ENCODE measurements at regions not wholly inside any gene's neighbourhood (a gene's known extent, or its start where the extent isn't known, plus 50 kb on each side); places are given as distances from the start of the nearest gene placed in this dataset.

DNA sequence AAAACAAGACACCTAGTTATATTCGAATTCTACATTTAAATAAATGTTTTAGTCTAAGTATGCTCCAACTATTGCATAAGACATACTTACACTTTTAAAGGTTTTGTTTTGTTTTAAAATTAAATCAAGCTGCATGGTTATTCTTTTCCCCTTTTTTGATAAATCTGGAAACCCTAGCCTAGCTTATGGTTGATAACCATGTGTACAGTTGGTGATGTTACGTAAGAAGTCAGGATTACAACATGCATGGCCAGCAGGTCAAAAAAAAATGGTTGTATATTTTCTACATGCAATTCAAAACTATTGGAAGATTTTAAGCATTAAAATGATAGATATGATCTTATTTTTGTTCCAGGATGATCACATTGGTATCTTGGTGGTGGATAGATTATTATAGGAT lies 1600.6 kb downstream of the PLA2G4A start:
- DNase-seq (ENCODE audit: low read depth in 4 of 4, low spot score in 3 of 4), result no peak

DNA sequence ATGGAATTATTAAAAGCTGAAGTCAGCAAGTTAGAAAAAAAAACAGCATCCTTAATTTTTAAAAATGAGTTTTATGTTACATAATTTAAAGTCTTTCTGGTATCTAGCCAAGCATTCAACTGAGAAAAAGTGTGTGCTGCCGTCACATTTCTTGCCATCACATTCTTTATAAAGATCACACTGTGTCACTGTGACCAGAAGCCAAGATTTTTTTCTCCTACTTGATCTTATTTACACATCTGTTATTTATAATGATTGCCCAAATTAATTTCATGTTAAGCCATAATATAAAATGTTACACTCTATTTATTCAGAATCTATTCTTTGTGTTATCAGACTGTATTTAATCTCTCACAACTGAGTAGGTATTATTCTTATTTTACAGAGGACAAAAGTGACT lies 1603.7 kb downstream of the PLA2G4A start:
- DNase-seq (ENCODE audit: low read depth in 4 of 4, low spot score in 3 of 4), result no peak

DNA sequence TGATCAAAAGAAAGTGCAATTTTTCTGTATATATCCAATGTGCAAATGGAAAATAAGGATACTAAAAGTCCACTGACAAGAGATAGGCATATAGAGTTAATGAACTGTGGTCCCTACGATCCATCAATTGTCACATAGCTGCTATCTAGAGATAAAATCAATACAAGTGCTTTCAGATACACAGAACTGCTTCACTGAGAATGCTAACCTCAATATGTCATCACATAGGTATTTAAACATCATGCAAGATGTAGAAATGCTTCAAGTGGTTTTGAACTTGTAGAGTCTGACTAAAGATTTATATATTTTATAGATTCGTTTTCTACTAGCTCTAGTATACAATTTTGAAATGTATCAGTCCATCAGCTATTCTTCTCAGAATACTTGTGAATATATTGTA lies 1604.7 kb downstream of the PLA2G4A start:
- no peak for DNase-seq (ENCODE audit: low read depth in 4 of 4, low spot score in 3 of 4)

DNA sequence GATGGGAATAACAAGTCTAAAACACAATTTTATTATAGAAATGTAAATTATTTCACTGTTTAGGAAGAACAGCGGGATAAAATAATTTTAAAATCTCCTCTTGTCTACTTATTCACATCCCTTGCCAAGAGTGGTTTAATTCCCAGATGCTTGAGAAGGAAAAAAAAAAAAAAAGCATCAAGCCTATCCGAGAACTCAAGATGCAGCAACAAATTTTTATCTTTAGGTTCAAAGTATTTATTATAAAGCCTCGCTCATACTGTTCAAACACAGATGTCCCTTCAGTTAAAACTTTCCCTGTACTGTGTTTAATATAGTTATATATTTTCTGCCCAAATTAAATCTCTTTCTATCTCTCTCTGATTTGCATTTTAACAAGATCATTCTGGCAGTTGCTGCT lies 1615.8 kb downstream of the PLA2G4A start:
- no peak for DNase-seq (ENCODE audit: low read depth in 4 of 4, low spot score in 3 of 4)

DNA sequence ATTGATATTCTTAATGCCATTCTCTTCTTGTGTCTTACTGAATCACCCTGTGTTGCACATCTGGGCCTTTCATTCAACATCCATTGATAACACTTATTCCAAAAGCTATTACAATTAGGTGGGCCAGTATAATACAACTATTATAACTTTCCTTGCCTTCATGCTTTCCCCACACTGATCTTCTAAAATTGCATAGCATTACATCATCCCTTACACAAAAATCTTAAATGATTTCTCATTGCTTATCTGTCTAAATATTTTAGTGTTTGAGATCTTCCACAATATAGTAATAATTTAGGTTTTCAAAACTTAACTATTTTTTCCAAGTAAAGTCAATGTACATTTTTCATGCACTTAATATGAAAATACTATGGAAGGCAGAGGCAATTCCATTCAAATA lies 1634.1 kb downstream of the PLA2G4A start:
- DNase-seq (ENCODE audit: low read depth in 4 of 4, low spot score in 3 of 4), result no peak

DNA sequence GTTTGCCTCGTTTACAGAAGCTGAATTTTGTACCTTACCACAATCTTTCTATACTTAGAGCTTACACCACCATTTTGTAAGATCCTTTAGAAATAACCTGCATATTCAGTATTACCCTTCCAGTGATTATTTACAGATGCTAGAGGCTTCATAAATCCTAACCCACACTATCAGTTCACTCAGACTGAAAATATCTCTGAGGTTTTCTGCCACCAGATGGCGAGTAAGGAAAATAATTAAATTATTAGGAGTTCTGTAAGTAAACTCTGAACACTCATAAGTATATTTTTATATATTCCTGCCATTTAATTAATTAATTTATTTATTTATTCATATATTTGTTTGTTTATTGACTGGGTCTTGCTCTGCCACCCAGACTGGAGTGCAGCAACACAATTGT lies 1635.2 kb downstream of the PLA2G4A start:
- no peak for DNase-seq (ENCODE audit: low read depth in 4 of 4, low spot score in 3 of 4)

DNA sequence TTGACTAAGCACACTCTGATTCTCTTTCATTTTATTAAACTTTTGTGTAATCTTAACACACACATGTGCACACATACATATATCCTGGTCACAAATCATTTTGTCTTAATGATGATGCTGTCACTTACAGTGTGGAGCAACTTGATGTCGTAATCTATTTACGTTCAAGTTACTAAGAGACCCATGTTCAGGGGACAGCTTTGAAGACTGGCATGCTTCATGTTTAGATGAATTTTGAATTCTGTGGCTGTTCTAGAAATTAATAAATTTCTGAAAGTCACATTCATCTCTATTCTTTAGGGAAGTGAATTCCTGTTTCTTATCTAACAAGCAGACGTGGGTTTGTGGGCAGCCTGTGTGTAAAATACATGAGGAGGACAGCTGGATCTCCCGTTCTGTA lies 1637.8 kb downstream of the PLA2G4A start:
- no peak for DNase-seq (ENCODE audit: low read depth in 4 of 4, low spot score in 3 of 4)

DNA sequence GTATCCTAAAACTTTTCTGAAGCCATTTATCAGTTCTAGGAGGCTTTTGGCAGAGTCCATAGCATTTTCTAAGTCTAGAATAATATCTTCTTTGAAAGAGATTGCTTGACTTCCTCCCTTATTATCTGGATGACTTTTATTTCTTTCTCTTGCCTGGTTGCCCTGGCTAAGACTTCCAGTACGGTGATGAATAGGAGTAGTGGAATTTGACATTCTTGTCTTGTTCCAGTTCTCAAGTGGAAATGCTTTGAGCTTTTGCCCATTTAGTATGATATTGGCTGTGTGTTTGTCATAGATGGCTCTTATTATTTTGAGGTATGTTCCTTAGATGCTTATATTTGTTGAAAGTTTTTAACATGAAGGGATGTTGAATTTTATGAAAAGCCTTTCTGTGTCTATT lies 1647.9 kb downstream of the PLA2G4A start:
- no peak for DNase-seq (ENCODE audit: low read depth in 4 of 4, low spot score in 3 of 4)

DNA sequence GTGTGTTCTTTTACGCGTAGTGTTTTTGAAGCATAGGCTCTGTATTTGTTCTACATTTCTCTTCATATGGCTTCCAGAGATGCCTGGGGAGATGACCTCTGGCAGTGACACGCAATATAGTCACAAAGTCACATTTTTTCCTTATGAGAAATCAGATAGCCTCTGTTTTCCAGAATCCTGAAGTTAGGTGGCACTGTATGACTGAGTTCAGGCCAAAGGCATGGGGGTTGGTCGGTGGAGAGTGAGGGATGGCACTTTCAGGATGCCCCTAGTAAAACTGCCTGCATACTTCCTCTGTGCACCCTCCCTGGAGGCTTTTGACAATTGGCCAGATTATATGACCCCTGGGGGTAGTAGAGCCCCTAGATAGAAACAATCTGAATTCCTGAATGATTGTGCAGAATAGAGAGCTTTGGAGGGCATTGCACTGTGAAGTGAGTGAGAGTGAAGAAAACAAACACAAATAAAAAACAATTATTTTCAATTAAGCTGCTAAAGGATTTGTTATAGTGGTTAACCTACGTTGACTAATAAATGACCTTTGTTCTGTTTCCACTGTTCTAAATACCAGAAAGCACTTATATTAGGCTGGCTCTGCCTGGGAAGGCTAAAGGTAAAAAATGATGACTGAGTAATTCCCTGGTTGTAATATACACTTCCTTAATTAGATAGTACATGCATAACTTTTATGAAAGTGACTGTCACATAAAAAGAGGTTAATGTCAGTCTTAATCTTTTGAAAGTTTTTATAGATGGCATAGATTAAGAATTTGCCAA lies 1660.8 kb downstream of the PLA2G4A start:
- DNase-seq (ENCODE audit: low read depth in 4 of 4, low spot score in 3 of 4), result no peak

DNA sequence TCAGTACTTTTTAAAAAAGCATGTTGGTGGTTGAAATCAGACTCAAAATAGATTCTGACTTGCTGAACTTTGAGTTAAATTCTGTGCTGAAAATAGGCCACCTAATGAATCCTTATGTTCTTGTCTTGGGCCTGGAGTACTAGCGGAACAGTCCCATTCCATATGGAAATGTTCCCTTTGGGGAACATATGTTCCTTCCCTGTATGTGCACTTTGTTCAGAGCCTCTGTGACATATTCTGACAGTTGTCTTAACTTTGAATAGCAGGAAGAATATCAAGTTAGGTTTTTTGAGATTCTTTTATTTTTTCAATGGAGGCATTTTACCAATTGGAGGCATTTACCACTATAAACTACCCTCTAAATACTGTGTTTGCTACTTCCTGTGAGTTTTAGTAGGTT lies 1667.8 kb downstream of the PLA2G4A start:
- DNase-seq (ENCODE audit: low read depth in 4 of 4, low spot score in 3 of 4), result no peak

DNA sequence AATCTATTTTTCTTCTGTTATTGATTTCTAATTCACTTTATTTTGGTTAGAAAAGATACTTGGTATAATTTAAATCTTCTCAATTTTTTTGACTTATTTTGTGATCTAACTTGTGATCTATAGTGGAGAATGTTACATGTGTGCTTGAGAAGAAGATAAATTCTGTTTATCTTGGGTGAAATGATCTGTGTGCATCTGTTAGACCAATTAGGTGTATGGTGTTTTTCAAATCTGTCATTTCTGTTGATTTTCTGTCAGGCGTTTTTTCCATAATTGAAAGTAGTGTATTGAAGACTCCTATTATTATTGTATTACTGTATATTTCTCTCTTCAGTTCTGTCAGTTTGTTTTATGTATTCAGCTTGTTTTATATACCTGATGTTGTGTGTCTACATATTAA lies 1668.3 kb downstream of the PLA2G4A start:
- DNase-seq (ENCODE audit: low read depth in 4 of 4, low spot score in 3 of 4), result no peak

DNA sequence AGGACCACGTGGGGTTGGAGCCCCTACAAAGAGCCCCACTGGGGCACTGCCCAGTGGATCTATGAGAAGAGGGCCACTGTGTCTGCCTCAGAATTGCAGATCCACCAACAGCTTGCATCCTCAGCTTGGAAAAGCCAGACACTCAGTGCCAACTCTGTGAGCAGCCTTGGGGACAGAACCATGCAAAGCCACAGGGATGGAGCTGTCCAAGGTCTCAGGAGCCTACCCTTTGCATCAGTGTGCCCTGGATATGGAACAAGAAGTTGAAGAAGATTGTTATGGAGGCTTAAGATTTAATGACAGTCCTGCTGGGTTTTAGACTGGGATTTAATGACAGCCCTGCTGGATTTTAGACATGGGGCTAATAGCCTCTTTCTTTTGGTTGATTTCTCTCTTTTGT lies 1670.9 kb downstream of the PLA2G4A start:
- no peak for DNase-seq (ENCODE audit: low read depth in 4 of 4, low spot score in 3 of 4)

DNA sequence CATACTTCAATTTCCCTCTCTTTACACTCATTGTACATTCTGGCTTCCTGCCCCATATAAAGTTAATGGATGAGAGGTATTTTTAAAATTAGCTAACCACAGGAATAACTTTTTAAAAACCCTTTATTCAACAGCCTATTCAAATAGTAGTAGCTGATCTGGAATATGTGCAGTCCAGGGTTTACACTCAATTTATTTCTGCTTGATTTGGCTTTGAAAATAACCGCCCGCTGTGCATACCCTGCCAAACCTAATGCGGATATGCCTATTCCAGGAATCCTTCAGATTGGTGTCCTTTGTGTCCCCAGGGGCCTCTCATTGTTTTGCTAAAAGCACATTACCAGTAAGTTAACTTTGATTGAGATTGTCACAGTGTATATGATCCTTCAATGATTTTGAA lies 1686.2 kb downstream of the PLA2G4A start:
- DNase-seq (ENCODE audit: low read depth in 4 of 4, low spot score in 3 of 4), result no peak

DNA sequence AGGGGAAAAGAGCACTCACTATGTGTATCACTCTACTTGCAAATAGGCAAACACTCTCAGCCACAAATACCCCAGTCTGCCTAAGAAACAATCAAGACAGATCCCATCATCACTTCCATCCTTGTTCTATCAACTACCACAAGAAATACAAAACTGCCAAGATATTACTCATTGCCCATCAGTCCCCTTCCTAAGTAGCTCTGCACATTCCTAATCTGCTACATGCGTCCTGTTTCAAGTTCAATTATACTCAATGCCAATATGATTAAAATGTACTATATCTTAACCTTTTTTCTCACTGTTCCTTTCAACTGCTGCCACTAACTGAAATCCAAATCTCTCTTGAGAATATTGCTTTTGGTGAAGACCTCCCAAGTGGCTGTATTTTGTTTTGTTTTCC lies 1688.4 kb downstream of the PLA2G4A start:
- no peak for DNase-seq (ENCODE audit: low read depth in 4 of 4, low spot score in 3 of 4)

DNA sequence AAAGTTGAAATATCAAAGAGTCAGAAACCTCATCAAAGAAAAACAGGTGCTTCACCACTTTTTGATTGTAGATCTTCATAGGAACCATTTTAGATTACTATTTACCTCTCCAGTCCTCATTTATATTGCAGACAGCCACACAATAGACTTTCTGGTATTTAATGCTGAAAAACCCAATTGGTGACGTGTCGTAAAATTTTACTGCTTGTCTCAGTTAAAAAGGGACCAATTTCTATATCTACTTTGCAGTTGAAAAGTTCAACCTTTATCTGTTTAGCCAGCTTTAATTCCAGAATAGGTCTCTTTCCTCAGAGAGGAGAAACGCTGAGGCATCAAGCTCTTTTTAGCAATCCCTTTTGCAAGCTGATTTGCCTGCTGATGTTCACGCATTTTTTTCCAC lies 1722.4 kb downstream of the PLA2G4A start:
- DNase-seq (ENCODE audit: low read depth in 4 of 4, low spot score in 3 of 4), result no peak

DNA sequence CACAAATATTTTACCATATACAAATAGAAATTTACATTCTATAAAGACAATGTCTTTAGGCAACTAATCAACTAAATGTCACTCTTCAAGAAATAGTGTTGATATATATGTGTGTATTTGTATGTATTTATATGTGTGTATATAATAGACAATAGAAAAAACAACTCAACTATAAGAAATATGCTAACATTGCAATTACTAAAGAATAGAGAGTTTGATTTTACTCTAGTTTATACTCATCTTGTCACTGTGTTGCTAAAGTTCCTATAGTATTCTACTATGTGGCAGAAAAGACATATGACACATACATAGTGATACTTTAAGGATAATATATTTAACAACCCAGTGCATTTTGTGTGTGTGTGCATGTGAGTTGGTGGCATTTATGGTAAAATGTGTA lies 1728.3 kb downstream of the PLA2G4A start:
- DNase-seq (ENCODE audit: low read depth in 4 of 4, low spot score in 3 of 4), result no peak

DNA sequence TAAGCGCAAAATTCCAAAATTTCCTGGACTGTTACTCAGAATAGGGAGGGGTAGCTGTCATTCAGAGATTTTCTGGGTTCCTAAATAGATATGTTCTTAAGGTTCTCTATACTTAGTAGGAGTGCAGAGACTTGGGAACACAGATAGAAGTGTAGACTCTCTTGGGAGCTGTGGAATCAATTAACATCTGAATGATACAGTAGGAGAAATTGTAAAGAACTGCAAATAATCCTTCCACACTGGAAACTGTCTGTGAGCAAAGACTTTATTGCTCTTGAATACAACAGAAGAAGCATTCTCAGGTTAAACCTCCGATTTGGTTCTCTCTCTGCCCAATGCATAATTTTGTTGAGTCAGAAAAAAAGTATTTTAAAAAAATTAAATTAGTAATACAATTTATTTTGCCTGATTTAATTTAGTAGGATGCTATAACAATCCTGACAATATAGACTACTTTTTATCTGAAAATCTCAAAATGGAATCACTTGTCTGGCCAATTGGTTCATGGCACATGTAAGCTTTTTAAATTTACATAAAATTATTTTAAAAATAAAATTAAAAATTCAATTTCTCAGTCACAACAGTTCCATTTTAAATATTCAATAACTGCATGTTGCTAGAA lies 1754.3 kb downstream of the PLA2G4A start:
- no peak for DNase-seq (ENCODE audit: low read depth in 4 of 4, low spot score in 3 of 4)

DNA sequence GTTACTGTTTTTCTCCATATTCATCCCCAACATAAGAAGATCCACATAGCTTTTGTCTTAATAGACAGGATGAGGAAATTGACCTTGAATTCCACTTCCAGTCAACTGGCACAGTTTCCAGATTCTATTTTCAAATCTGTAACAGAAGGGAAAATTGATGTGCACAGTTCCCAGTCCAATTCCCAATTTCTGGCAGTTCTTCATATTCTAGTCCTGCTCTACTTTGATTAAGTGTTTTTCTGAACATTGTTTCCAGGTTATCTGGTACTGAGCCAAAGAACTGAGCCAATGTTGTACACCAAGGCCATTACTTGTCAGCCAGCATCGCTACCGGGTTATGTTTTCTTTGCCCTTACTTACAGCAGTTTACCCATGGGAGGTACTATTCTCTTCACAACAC lies 1755.4 kb downstream of the PLA2G4A start:
- DNase-seq (ENCODE audit: low read depth in 4 of 4, low spot score in 3 of 4), result no peak

DNA sequence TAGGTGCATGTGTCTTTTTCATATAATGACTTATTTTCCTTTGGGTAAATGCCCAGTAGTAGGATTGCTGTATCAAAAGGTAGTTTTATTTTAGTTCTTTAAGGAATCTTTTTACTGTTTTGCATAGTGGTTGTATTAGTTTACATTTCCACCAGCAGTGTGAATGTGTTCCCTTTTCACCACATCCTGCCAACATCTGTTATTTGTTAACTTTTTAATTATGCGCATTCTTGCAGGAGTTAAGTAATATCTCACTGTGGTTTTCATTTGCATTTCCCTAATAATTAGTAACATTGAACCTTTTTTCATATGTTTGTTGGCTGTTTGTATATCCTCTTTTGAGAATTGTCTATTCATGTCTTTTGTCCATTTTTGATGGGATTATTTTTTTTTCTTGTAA lies 1761.9 kb downstream of the PLA2G4A start:
- DNase-seq (ENCODE audit: low read depth in 4 of 4, low spot score in 3 of 4), result no peak

DNA sequence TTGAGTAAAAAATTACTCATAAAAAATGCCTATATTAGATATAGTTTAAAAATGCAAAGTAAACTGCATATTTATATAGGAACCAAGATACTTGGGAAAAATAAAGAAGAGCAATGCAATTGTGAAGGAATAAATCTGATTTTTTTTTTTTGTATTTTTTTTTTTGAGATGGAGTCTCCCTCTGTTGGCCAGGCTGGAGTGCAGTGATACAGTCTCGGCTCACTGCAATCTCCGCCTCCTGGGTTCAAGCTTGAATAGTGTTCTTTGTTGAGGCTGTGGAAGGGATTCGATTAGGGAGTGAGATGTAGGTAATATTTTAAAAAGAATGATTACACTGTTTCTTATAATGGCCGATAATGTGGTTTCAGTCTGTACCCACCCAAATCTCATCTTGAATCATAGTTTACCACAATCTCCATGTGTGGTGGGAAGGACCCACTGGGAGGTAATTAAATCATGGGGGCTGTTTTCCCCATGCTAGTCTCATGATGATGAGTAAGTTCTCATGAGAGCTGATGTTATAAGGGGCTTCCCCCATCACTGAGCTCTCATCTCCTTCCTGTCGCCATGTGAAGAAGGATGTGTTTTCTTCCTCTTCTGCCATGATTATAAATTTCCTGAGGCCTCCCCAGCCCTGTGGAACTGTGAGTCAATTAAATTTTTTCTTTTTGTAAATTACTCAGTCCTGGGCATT lies 1765.9 kb downstream of the PLA2G4A start:
- DNase-seq (ENCODE audit: low read depth in 4 of 4, low spot score in 3 of 4), result no peak

DNA sequence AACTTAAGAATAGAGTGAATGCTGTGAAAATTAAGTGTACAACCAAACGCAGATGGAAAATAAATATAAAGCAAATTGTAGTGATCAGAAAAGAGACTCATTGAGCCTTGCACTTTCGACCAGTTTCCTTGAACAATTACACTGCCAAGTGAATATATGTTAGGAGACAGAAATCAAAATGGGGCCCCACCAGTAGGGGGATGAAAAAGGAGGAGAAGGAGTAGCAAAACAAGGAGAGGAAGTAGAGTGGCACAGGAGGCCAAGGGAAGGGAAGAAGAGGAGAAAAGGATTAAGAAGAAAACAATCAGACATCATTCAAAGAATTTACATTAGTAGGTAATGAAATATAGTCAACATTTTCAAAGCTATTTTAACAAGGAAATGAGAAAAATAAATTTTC lies 1770.6 kb downstream of the PLA2G4A start:
- DNase-seq (ENCODE audit: low read depth in 4 of 4, low spot score in 3 of 4), result no peak

DNA sequence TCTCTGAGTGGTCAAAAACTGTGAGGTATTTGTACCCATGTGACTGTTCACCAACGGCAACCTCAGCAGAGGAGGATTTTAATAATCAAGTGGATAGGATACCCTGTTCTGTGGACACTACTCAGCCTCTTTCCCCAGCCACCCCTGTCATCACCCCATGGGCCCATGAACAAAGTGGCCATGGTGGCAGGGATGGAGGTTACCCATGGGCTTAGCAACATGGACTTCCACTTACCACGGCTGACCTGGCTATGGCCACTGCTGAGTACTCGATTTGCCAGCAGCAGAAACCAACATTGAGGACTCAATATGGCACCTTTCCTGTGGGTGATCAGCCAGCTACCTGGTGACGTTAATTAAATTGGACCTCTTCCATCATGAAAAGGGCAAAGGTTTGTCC lies 1782.7 kb downstream of the PLA2G4A start:
- DNase-seq (ENCODE audit: low read depth in 4 of 4, low spot score in 3 of 4), result no peak

Data from right renal pelvis (tissue), 4 donors.